ENCODE measurements at regions not wholly inside any gene's neighbourhood (a gene's known extent, or its start where the extent isn't known, plus 50 kb on each side); places are given as distances from the start of the nearest gene placed in this dataset.

GRCh38 chr7:41447450-41448042 is 255.3 kb downstream of the INHBA start (continued):
- no peak for TF ChIP-seq YY1 (IDR thresholded peaks at IDR 0.05; ENCODE audit: low read depth, low read length)
- no peak for TF ChIP-seq BCL11A (IDR thresholded peaks at IDR 0.05; ENCODE audit: low read depth in 2 of 2, low read length in 2 of 2)
- TF ChIP-seq POU5F1 (IDR thresholded peaks at IDR 0.05; ENCODE audit: low read depth, low read length) = no peak
